NCI-H82 (cell line): ENCODE measurements at regions not wholly inside any gene's neighbourhood (a gene's known extent, or its start where the extent isn't known, plus 50 kb on each side); places are given as distances from the start of the nearest gene placed in this dataset.
"Not testable (repeated sequence)": the region's sequence is repeated elsewhere in the genome, so short reads cannot be mapped to it uniquely, and the experiment has no call there.

ENCODE experiments used
- DNase-seq: peaks from one replicate; lab custom pipeline; 2025; lab: John Stamatoyannopoulos, UW

GRCh38 chr16:13336907-13337881 is 435.8 kb downstream of the SHISA9 start:
- peak; percentile 25 for DNase-seq

GRCh38 chr16:13338044-13338443 is 436.6 kb downstream of the SHISA9 start:
- no peak for DNase-seq

GRCh38 chr16:13342675-13343074 is 441.3 kb downstream of the SHISA9 start:
- no peak for DNase-seq

GRCh38 chr16:13344001-13344400 is 442.6 kb downstream of the SHISA9 start:
- DNase-seq = no peak

- peak; percentile 84 for DNase-seq
Measured at GRCh38 chr16:13348416-13348815, 447.0 kb downstream of the SHISA9 start.

- no peak for DNase-seq
Measured at GRCh38 chr16:13350000-13350399, 448.6 kb downstream of the SHISA9 start.

GRCh38 chr16:13351181-13351580 is 449.8 kb downstream of the SHISA9 start:
- DNase-seq = no peak

- DNase-seq = no peak
Measured at GRCh38 chr16:13351601-13352217, 450.3 kb downstream of the SHISA9 start.

GRCh38 chr16:13352796-13353195 is 451.4 kb downstream of the SHISA9 start:
- not testable (repeated sequence) for DNase-seq

- DNase-seq = not testable (repeated sequence)
Measured at GRCh38 chr16:13357842-13358241, 456.4 kb downstream of the SHISA9 start.

- DNase-seq = no peak
Measured at GRCh38 chr16:13359835-13360234, 458.4 kb downstream of the SHISA9 start.

GRCh38 chr16:13372421-13372820 is 471.0 kb downstream of the SHISA9 start:
- DNase-seq = no peak

- DNase-seq = no peak
Measured at GRCh38 chr16:13376174-13376573, 474.8 kb downstream of the SHISA9 start.

GRCh38 chr16:13377143-13377542 is 475.7 kb downstream of the SHISA9 start:
- no peak for DNase-seq

- no peak for DNase-seq
Measured at GRCh38 chr16:13378151-13378550, 476.8 kb downstream of the SHISA9 start.

- DNase-seq = no peak
Measured at GRCh38 chr16:13379266-13379665, 477.9 kb downstream of the SHISA9 start.

GRCh38 chr16:13385156-13386040 is 484.0 kb downstream of the SHISA9 start:
- not testable (repeated sequence) for DNase-seq

GRCh38 chr16:13390093-13390985 is 488.9 kb downstream of the SHISA9 start:
- DNase-seq = no peak

GRCh38 chr16:13390986-13391305 is 489.5 kb downstream of the SHISA9 start:
- DNase-seq = no peak

GRCh38 chr16:13391337-13391736 is 489.9 kb downstream of the SHISA9 start:
- no peak for DNase-seq

GRCh38 chr16:13392341-13392740 is 490.9 kb downstream of the SHISA9 start:
- no peak for DNase-seq
